CD14-positive monocyte (primary cell): ENCODE measurements at regions not wholly inside any gene's neighbourhood (a gene's known extent, or its start where the extent isn't known, plus 50 kb on each side); places are given as distances from the start of the nearest gene placed in this dataset.

ENCODE experiments used
- DNase-seq, 3 donors: peaks; one replicate each; pipeline ENCODE4 v3.0.0-alpha.2; 2011 to 2022
- H2AFZ ChIP-seq: 2 replicates; pipeline ENCODE4 v1.6.0; 2012; ENCODE audit warnings: mild to moderate bottlenecking, low read depth, low read length, inconsistent platforms; ENCODE audit not compliant: insufficient read depth, poor library complexity, severe bottlenecking
- H3K27ac ChIP-seq, 2 donors: 1 replicate in 1 of 2; 2 replicates in 1 of 2; pipeline ENCODE4 v1.5.1; 2012 to 2013; ENCODE audit warnings: low read length in 2 of 2, control low read depth in 1 of 2, inconsistent platforms in 1 of 2, low read depth in 1 of 2, mild to moderate bottlenecking in 1 of 2
- H3K27me3 ChIP-seq, 2 donors: one replicate each; pipeline versions ENCODE4 v1.6.0 to v1.6.1; 2011 to 2013; ENCODE audit warnings: low read length in 2 of 2; ENCODE audit not compliant: control insufficient read depth in 2 of 2, insufficient read depth in 2 of 2
- H3K36me3 ChIP-seq, 2 donors: replicated peaks in 1 of 2; 1 replicate in 1 of 2; 2 replicates in 1 of 2; pipeline versions ENCODE4 v1.5.1 to v1.6.1; 2012 to 2013; ENCODE audit warnings: low read length in 2 of 2, control low read depth in 1 of 2, inconsistent platforms in 1 of 2, mild to moderate bottlenecking in 1 of 2; ENCODE audit not compliant: insufficient read depth in 2 of 2, control insufficient read depth in 1 of 2
- H3K4me1 ChIP-seq, 2 donors: 1 replicate in 1 of 2; 2 replicates in 1 of 2; pipeline versions ENCODE4 v1.5.1 to v1.6.1; 2012 to 2013; ENCODE audit warnings: low read length in 2 of 2, control low read depth in 1 of 2, inconsistent platforms in 1 of 2, mild to moderate bottlenecking in 1 of 2, moderate library complexity in 1 of 2; ENCODE audit not compliant: insufficient read depth in 2 of 2, control insufficient read depth in 1 of 2
- H3K4me2 ChIP-seq: replicated peaks from 2 replicates; pipeline ENCODE3; 2012; ENCODE audit warnings: low read length, moderate library complexity, mild to moderate bottlenecking; ENCODE audit not compliant: poor library complexity, severe bottlenecking; ENCODE audit errors: extremely low read depth
- H3K4me3 ChIP-seq, 3 experiments: fragments of 200-600 bp in 1 of 3; sonication (generic) in 1 of 3; replicated peaks in 1 of 3; 1 replicate in 2 of 3; 2 replicates in 1 of 3; pipeline ENCODE4 v1.5.1; 2011 to 2013; ENCODE audit warnings: low read length in 3 of 3, mild to moderate bottlenecking in 3 of 3, control low read depth in 2 of 3, low read depth in 2 of 3, inconsistent platforms in 1 of 3, moderate library complexity in 1 of 3
- H3K79me2 ChIP-seq: 2 replicates; pipeline ENCODE4 v1.6.0; 2012; ENCODE audit warnings: mild to moderate bottlenecking, control low read depth, inconsistent platforms, low read length, moderate library complexity; ENCODE audit not compliant: insufficient read depth
- H3K9ac ChIP-seq: 2 replicates; pipeline ENCODE4 v1.6.0; 2017; ENCODE audit warnings: low read length, mild to moderate bottlenecking; ENCODE audit not compliant: insufficient read depth, poor library complexity, severe bottlenecking
- H3K9me3 ChIP-seq, 2 donors: replicated peaks in 1 of 2; 1 replicate in 1 of 2; 2 replicates in 1 of 2; pipeline versions ENCODE4 v1.5.1 to v1.6.1; 2012 to 2013; ENCODE audit warnings: low read length in 2 of 2, control low read depth in 1 of 2; ENCODE audit not compliant: control insufficient read depth in 1 of 2, insufficient read depth in 1 of 2
- H4K20me1 ChIP-seq: 2 replicates; pipeline ENCODE4 v1.6.0; 2012; ENCODE audit warnings: mild to moderate bottlenecking, low read length, control low read depth, moderate library complexity; ENCODE audit not compliant: insufficient read depth
- H3K27ac Mint-ChIP-seq, 7 donors: one replicate each; pipeline ENCODE4 v1.8.0; 2020; ENCODE audit warnings: mild to moderate bottlenecking in 7 of 7, mixed read lengths in 7 of 7, moderate library complexity in 6 of 7, inconsistent platforms in 2 of 7
- H3K27me3 Mint-ChIP-seq, 3 donors: one replicate each; pipeline ENCODE4 v1.8.0; 2021 to 2022; ENCODE audit warnings: low read depth in 3 of 3, mild to moderate bottlenecking in 3 of 3, mixed read lengths in 3 of 3, moderate library complexity in 3 of 3, inconsistent platforms in 1 of 3
- H3K36me3 Mint-ChIP-seq, 2 donors: one replicate each; pipeline ENCODE4 v1.8.0; 2020; ENCODE audit warnings: mixed read lengths in 2 of 2, inconsistent platforms in 1 of 2, mild to moderate bottlenecking in 1 of 2
- H3K4me1 Mint-ChIP-seq: one replicate; pipeline ENCODE4 v1.8.0; 2020; ENCODE audit warnings: mild to moderate bottlenecking, mixed read lengths
- H3K4me3 Mint-ChIP-seq, 2 donors: one replicate each; pipeline ENCODE4 v1.8.0; 2020; ENCODE audit warnings: mild to moderate bottlenecking in 2 of 2, mixed read lengths in 2 of 2, moderate library complexity in 1 of 2
- H3K9me3 Mint-ChIP-seq, 7 donors: one replicate each; pipeline ENCODE4 v1.8.0; 2020 to 2022; ENCODE audit warnings: mixed read lengths in 7 of 7, mild to moderate bottlenecking in 6 of 7, moderate library complexity in 6 of 7, inconsistent platforms in 2 of 7
- CTCF ChIP-seq: fragments of 200-600 bp; IDR thresholded peaks from one replicate; pipeline ENCODE4 v1.8.0; 2022; ENCODE audit warnings: antibody characterized with exemption, mild to moderate bottlenecking
- WGBS: methylation state at CpG from one replicate; pipeline ENCODE4 v1.1.5; 2013; ENCODE audit warnings: missing lambda C conversion rate; ENCODE audit not compliant: insufficient coverage; 5-methylcytosine and 5-hydroxymethylcytosine counted together
- intact Hi-C, 2 donors: fragments of 100-400 bp; cut with micrococcal nuclease; formaldehyde crosslinking; loops; one replicate each; pipeline versions ENCODE4 v1.15.0 to v1.15.1; 2023

GRCh38 chrX:39753293-39753996, 344.3 kb downstream of the BCOR start:
- H3K36me3 Mint-ChIP-seq: no peaks in the 10 kb centered on the region
- WGBS: 82% methylated on average over 3 of the region's 8 CpGs
- Histone ChIP-seq H4K20me1 (no peaks in the 10 kb centered on the region), H3K79me2 (no peaks in the 10 kb centered on the region), H3K9ac (no peak overlapping the region), H3K4me2 (peak overlapping the region; percentile 28), H2AFZ (no peak overlapping the region), H3K36me3 (no peaks in the 10 kb centered on the region), H3K4me3 (peak overlapping the region in 1 of 3 experiments; percentile 32), H3K4me1 (peaks cover 57 to 61% of the 10 kb centered on the region in 2 donors), H3K27ac (peak overlapping the region; percentile 59 to 87), H3K9me3 (no peaks in the 10 kb centered on the region), H3K27me3 (no peaks in the 10 kb centered on the region)
- peaks cover 0 to 3% (median 0%) of the 10 kb centered on the region in 3 donors for H3K27me3 Mint-ChIP-seq
- H3K9me3 Mint-ChIP-seq: peaks cover 0 to 3% (median 0%) of the 10 kb centered on the region in 7 donors
- peak overlapping the region; percentile 90 to 99 (median 96) for H3K27ac Mint-ChIP-seq
- intact Hi-C loops: loop anchor here in 1 of 2 donors (10.0 kb wide), 1 partner anchor 421 kb away; no protein-coding TSS in a partner anchor
- TF ChIP-seq CTCF: no peak
- peaks cover 52% of the 10 kb centered on the region for H3K4me1 Mint-ChIP-seq
- no peak overlapping the region for H3K4me3 Mint-ChIP-seq
- peak in 2 of 3 donors; percentile 5 to 47 for DNase-seq

GRCh38 chrX:39755143-39756032, 342.4 kb downstream of the BCOR start:
- peaks cover 0 to 3% (median 0%) of the 10 kb centered on the region in 3 donors for H3K27me3 Mint-ChIP-seq
- H3K4me2 ChIP-seq: no peak overlapping the region
- H3K4me3 Mint-ChIP-seq: no peak overlapping the region
- no peaks in the 10 kb centered on the region for H3K79me2 ChIP-seq
- H3K27ac ChIP-seq: no peak overlapping the region
- no peaks in the 10 kb centered on the region for H3K9me3 ChIP-seq
- peak; percentile 37 to 55 (median 41) for DNase-seq
- H3K36me3 ChIP-seq: no peaks in the 10 kb centered on the region
- no peaks in the 10 kb centered on the region for H3K36me3 Mint-ChIP-seq
- WGBS: 82% methylated on average over 4 of the region's 25 CpGs
- peaks cover 42% of the 10 kb centered on the region for H3K4me1 Mint-ChIP-seq
- H3K9me3 Mint-ChIP-seq: peaks cover 0 to 3% (median 0%) of the 10 kb centered on the region in 7 donors
- no peak overlapping the region for H2AFZ ChIP-seq
- peaks cover 45 to 49% of the 10 kb centered on the region in 2 donors for H3K4me1 ChIP-seq
- no peaks in the 10 kb centered on the region for H3K27me3 ChIP-seq
- no peak for TF ChIP-seq CTCF
- no peaks in the 10 kb centered on the region for H4K20me1 ChIP-seq
- H3K4me3 ChIP-seq: no peak overlapping the region
- no peak overlapping the region for H3K27ac Mint-ChIP-seq
- intact Hi-C loops: loop anchor here in 1 of 2 donors (10.0 kb wide), 1 partner anchor 419 kb away; no protein-coding TSS in a partner anchor
- H3K9ac ChIP-seq: no peak overlapping the region
